22Rv1 (cell line): ENCODE measurements at regions not wholly inside any gene's neighbourhood (a gene's known extent, or its start where the extent isn't known, plus 50 kb on each side); places are given as distances from the start of the nearest gene placed in this dataset.

Experiments used
- ZFX ChIP-seq: fragments of 450-650 bp; IDR thresholded peaks from 2 replicates; pipeline ENCODE4 v1.6.1; 2017; ENCODE audit warnings: antibody characterized with exemption, borderline replicate concordance
- TF ChIP-seq, protein P1 (sequence below): fragments of 450-650 bp; IDR thresholded peaks from 2 replicates; pipeline ENCODE4 v1.5.1; 2017; ENCODE audit warnings: mild to moderate bottlenecking

DNA sequence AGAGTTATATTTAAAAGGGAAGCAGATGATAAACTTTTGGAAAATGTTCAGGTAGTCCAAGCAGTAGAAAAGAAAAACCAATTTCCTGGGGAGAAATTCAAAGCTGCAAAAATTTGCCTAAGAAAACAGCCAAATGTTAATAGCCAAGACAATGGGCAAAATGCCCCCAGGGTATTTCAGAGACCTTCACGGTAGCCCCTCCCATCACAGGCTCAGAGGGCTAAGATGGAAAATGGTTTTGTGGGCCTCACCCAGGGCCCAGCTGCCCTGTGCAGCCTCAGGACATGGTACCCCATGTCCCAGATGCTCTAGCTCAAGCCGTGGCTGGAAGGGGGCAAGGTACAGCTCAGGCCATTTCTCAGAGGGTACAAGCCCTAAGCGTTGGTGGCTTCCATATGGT, 391.0 kb downstream of the ZIC4 start:
- TF ChIP-seq, protein P1, sequence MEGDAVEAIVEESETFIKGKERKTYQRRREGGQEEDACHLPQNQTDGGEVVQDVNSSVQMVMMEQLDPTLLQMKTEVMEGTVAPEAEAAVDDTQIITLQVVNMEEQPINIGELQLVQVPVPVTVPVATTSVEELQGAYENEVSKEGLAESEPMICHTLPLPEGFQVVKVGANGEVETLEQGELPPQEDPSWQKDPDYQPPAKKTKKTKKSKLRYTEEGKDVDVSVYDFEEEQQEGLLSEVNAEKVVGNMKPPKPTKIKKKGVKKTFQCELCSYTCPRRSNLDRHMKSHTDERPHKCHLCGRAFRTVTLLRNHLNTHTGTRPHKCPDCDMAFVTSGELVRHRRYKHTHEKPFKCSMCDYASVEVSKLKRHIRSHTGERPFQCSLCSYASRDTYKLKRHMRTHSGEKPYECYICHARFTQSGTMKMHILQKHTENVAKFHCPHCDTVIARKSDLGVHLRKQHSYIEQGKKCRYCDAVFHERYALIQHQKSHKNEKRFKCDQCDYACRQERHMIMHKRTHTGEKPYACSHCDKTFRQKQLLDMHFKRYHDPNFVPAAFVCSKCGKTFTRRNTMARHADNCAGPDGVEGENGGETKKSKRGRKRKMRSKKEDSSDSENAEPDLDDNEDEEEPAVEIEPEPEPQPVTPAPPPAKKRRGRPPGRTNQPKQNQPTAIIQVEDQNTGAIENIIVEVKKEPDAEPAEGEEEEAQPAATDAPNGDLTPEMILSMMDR: no peak
- no peak for TF ChIP-seq ZFX
